Neural cell (in vitro differentiated cells): ENCODE measurements at regions not wholly inside any gene's neighbourhood (a gene's known extent, or its start where the extent isn't known, plus 50 kb on each side); places are given as distances from the start of the nearest gene placed in this dataset.

Experiments used
- H2AFZ ChIP-seq: fragments of 200-600, 300-800 bp; sonication (generic), shearing (Covaris generic); 2 replicates; pipeline ENCODE4 v1.6.0; 2014; ENCODE audit warnings: low read depth, mild to moderate bottlenecking, antibody characterized with exemption, low read length, moderate library complexity
- H3F3A ChIP-seq: fragments of 200-600 bp; shearing (Covaris generic); 2 replicates; pipeline ENCODE4 v1.6.1; 2016; ENCODE audit warnings: mild to moderate bottlenecking, moderate library complexity, mixed read lengths, antibody characterized with exemption, low read length; ENCODE audit not compliant: insufficient read depth, poor library complexity, severe bottlenecking
- H3K27ac ChIP-seq: fragments of 200-600, 300-800 bp; sonication (generic), shearing (Covaris generic); 2 replicates; pipeline ENCODE4 v1.5.1; 2014; ENCODE audit warnings: mild to moderate bottlenecking, low read length, moderate library complexity
- H3K27me3 ChIP-seq: fragments of 300-800, 200-600 bp; sonication (generic), shearing (Covaris generic); 2 replicates; pipeline ENCODE4 v1.6.0; 2014; ENCODE audit warnings: mild to moderate bottlenecking, low read depth, low read length, moderate library complexity; ENCODE audit not compliant: insufficient read depth
- H3K36me3 ChIP-seq: fragments of 300-800, 200-600 bp; sonication (generic), shearing (Covaris generic); 2 replicates; pipeline ENCODE4 v1.5.1; 2014; ENCODE audit warnings: mild to moderate bottlenecking, antibody characterized with exemption, low read length, moderate library complexity; ENCODE audit not compliant: insufficient read depth
- H3K4me2 ChIP-seq: fragments of 300-800, 200-600 bp; sonication (generic), shearing (Covaris generic); 2 replicates; pipeline ENCODE4 v1.6.0; 2014; ENCODE audit warnings: mild to moderate bottlenecking, low read length
- H3K4me3 ChIP-seq: fragments of 300-800, 200-600 bp; sonication (generic), shearing (Covaris generic); 2 replicates; pipeline ENCODE4 v1.5.1; 2014; ENCODE audit warnings: mild to moderate bottlenecking, low read length, moderate library complexity
- H3K79me2 ChIP-seq: fragments of 200-600 bp; shearing (Covaris generic); replicated peaks from 2 replicates; pipeline ENCODE4 v1.6.0; 2014; ENCODE audit warnings: mild to moderate bottlenecking, low read length, moderate library complexity; ENCODE audit not compliant: insufficient read depth
- H3K9ac ChIP-seq: fragments of 300-800, 200-600 bp; sonication (generic), shearing (Covaris generic); 2 replicates; pipeline ENCODE4 v1.6.1; 2016; ENCODE audit warnings: mild to moderate bottlenecking, low read length, mixed read lengths
- H3K9me2 ChIP-seq: fragments of 200-600 bp; shearing (Covaris generic); 2 replicates; pipeline ENCODE4 v1.6.1; 2016; ENCODE audit warnings: mild to moderate bottlenecking, low read length, mixed read lengths; ENCODE audit not compliant: insufficient read depth
- H3K9me3 ChIP-seq: fragments of 200-600, 300-800 bp; sonication (generic), shearing (Covaris generic); 2 replicates; pipeline ENCODE4 v1.6.1; 2016; ENCODE audit warnings: mild to moderate bottlenecking, mixed run types, low read length, moderate library complexity, mixed read lengths
- H4K20me1 ChIP-seq: fragments of 200-600 bp; shearing (Covaris generic); 2 replicates; pipeline ENCODE4 v1.6.1; 2016; ENCODE audit warnings: mild to moderate bottlenecking, mixed run types; ENCODE audit not compliant: insufficient read depth
- EP300 ChIP-seq: fragments of 450-650 bp; conservative IDR thresholded peaks from 2 replicates; pipeline ENCODE4 v1.6.1; 2014; ENCODE audit warnings: antibody characterized with exemption, mild to moderate bottlenecking, moderate library complexity; ENCODE audit not compliant: poor library complexity, severe bottlenecking
- EZH2 ChIP-seq: fragments of 200-600, 300-800 bp; shearing (Covaris generic), sonication (generic); IDR thresholded peaks from 2 replicates; pipeline ENCODE4 v1.6.1; 2014; ENCODE audit warnings: antibody characterized with exemption, low read length, borderline replicate concordance, mild to moderate bottlenecking; ENCODE audit not compliant: insufficient read depth, poor library complexity, severe bottlenecking
- MXI1 ChIP-seq: fragments of 450-650 bp; conservative IDR thresholded peaks from 2 replicates; pipeline ENCODE4 v1.6.1; 2014; ENCODE audit warnings: antibody characterized with exemption, mild to moderate bottlenecking; ENCODE audit not compliant: poor library complexity, severe bottlenecking
- POLR2AphosphoS5 ChIP-seq: IDR thresholded peaks from 2 replicates; pipeline ENCODE4 v1.6.1; 2012
- RAD21 ChIP-seq: fragments of 450-650 bp; conservative IDR thresholded peaks from 2 replicates; pipeline ENCODE4 v1.6.1; 2014; ENCODE audit warnings: antibody characterized with exemption, mild to moderate bottlenecking, moderate library complexity
- SMC3 ChIP-seq: fragments of 450-650 bp; conservative IDR thresholded peaks from 2 replicates; pipeline ENCODE4 v1.6.1; 2014; ENCODE audit warnings: antibody characterized with exemption, mild to moderate bottlenecking, moderate library complexity; ENCODE audit not compliant: poor library complexity
- TAF1 ChIP-seq: IDR thresholded peaks from 2 replicates; pipeline ENCODE4 v1.6.1; 2012; ENCODE audit warnings: low read depth
- TF ChIP-seq, protein P1 (sequence below): fragments of 450-650 bp; IDR thresholded peaks from 2 replicates; pipeline ENCODE4 v1.5.1; 2014; ENCODE audit warnings: antibody characterized with exemption, mild to moderate bottlenecking, moderate library complexity; ENCODE audit not compliant: poor library complexity, severe bottlenecking
- TF ChIP-seq, protein P2 (sequence below): IDR thresholded peaks from 2 replicates; pipeline ENCODE4 v1.6.1; 2012; ENCODE audit warnings: borderline replicate concordance

DNA sequence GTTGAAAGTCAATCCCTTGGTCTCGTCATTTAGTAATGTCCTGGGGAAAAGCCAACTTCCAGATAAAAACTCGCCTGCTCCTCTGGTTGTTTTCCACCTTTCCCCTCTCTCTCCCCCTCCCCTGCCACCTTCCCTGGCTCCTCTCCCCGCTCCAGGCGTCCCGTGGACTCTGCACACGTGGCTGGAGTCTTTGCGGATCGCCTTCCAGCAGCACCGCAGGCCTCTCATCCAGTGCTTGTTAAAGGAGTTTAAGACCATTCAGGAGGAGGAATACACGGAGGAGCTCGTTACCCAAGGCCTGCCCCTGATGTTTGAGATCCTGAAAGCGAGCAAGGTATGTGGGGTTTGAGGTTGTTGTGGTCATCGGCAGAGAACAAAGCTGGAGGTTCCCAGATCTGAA is 65.8 kb upstream of the PWP1 start:
- no peaks in the 10 kb centered on the region for H3K79me2 ChIP-seq
- no peak overlapping the region for H3K9ac ChIP-seq
- H2AFZ ChIP-seq, result no peak overlapping the region
- no peaks in the 10 kb centered on the region for H4K20me1 ChIP-seq
- no peaks in the 10 kb centered on the region for H3K27me3 ChIP-seq
- H3K36me3 ChIP-seq, result no peaks in the 10 kb centered on the region
- H3K4me3 ChIP-seq, result no peak overlapping the region
- no peak overlapping the region for H3K4me2 ChIP-seq
- no peak for TF ChIP-seq TAF1
- TF ChIP-seq EZH2, result no peak
- TF ChIP-seq, protein P1, sequence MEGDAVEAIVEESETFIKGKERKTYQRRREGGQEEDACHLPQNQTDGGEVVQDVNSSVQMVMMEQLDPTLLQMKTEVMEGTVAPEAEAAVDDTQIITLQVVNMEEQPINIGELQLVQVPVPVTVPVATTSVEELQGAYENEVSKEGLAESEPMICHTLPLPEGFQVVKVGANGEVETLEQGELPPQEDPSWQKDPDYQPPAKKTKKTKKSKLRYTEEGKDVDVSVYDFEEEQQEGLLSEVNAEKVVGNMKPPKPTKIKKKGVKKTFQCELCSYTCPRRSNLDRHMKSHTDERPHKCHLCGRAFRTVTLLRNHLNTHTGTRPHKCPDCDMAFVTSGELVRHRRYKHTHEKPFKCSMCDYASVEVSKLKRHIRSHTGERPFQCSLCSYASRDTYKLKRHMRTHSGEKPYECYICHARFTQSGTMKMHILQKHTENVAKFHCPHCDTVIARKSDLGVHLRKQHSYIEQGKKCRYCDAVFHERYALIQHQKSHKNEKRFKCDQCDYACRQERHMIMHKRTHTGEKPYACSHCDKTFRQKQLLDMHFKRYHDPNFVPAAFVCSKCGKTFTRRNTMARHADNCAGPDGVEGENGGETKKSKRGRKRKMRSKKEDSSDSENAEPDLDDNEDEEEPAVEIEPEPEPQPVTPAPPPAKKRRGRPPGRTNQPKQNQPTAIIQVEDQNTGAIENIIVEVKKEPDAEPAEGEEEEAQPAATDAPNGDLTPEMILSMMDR, result no peak
- no peak for TF ChIP-seq EP300
- no peak for TF ChIP-seq SMC3
- TF ChIP-seq MXI1, result no peak
- TF ChIP-seq, protein P2, sequence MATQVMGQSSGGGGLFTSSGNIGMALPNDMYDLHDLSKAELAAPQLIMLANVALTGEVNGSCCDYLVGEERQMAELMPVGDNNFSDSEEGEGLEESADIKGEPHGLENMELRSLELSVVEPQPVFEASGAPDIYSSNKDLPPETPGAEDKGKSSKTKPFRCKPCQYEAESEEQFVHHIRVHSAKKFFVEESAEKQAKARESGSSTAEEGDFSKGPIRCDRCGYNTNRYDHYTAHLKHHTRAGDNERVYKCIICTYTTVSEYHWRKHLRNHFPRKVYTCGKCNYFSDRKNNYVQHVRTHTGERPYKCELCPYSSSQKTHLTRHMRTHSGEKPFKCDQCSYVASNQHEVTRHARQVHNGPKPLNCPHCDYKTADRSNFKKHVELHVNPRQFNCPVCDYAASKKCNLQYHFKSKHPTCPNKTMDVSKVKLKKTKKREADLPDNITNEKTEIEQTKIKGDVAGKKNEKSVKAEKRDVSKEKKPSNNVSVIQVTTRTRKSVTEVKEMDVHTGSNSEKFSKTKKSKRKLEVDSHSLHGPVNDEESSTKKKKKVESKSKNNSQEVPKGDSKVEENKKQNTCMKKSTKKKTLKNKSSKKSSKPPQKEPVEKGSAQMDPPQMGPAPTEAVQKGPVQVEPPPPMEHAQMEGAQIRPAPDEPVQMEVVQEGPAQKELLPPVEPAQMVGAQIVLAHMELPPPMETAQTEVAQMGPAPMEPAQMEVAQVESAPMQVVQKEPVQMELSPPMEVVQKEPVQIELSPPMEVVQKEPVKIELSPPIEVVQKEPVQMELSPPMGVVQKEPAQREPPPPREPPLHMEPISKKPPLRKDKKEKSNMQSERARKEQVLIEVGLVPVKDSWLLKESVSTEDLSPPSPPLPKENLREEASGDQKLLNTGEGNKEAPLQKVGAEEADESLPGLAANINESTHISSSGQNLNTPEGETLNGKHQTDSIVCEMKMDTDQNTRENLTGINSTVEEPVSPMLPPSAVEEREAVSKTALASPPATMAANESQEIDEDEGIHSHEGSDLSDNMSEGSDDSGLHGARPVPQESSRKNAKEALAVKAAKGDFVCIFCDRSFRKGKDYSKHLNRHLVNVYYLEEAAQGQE, result no peak
- no peak for TF ChIP-seq RAD21
- TF ChIP-seq POLR2AphosphoS5, result no peak
- H3K9me2 ChIP-seq, result no peaks in the 10 kb centered on the region
- H3K27ac ChIP-seq, result no peak overlapping the region
- H3F3A ChIP-seq, result no peaks in the 10 kb centered on the region
- peaks cover 5% of the 10 kb centered on the region for H3K9me3 ChIP-seq

DNA sequence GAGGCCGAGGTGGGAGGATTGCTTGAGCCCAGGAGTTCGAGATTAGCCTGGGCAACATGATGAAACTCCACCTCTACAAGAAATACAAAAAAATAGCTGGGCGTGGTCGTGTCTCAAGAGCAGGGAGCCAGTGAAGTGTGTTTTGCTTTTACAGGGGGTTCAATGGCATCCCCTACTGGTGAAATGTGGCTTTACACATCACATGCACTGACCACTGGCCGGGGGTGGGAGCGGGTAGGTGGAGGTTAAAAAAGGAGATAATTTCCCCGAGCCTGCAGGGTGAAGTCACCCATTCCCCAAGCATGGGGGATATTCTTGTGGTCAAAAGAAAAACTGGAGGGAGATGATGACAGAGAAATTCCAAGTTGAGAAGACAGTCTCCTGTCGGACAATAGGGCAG is 63.6 kb upstream of the PWP1 start:
- no peak overlapping the region for H3K4me3 ChIP-seq
- no peaks in the 10 kb centered on the region for H3K36me3 ChIP-seq
- H3F3A ChIP-seq, result no peaks in the 10 kb centered on the region
- TF ChIP-seq SMC3, result no peak
- no peak for TF ChIP-seq EP300
- TF ChIP-seq, protein P1, result no peak
- TF ChIP-seq MXI1, result no peak
- no peak for TF ChIP-seq POLR2AphosphoS5
- TF ChIP-seq RAD21, result no peak
- TF ChIP-seq EZH2, result no peak
- TF ChIP-seq, protein P2, result no peak
- no peak for TF ChIP-seq TAF1
- no peak overlapping the region for H2AFZ ChIP-seq
- no peak overlapping the region for H3K9ac ChIP-seq
- H3K9me3 ChIP-seq, result peaks cover 6% of the 10 kb centered on the region
- H4K20me1 ChIP-seq, result no peaks in the 10 kb centered on the region
- no peaks in the 10 kb centered on the region for H3K9me2 ChIP-seq
- H3K27ac ChIP-seq, result no peak overlapping the region
- no peak overlapping the region for H3K4me2 ChIP-seq
- no peaks in the 10 kb centered on the region for H3K79me2 ChIP-seq
- no peaks in the 10 kb centered on the region for H3K27me3 ChIP-seq
